ENCODE measurements at regions not wholly inside any gene's neighbourhood (a gene's known extent, or its start where the extent isn't known, plus 50 kb on each side); places are given as distances from the start of the nearest gene placed in this dataset.
A peak's percentile ranks its signal among the peaks of the same experiment; 100 is the strongest.

GRCh38 chr2:226220511-226220910 is 579.1 kb downstream of the IRS1 start:
- DNase-seq (ENCODE audit: low spot score) (no peak), FAIRE-seq (no peak)

GRCh38 chr2:226217191-226217590 is 582.4 kb downstream of the IRS1 start:
- DNase-seq (ENCODE audit: low spot score) (no peak), FAIRE-seq (no peak)

- FAIRE-seq (no peak), DNase-seq (ENCODE audit: low spot score) (no peak)
These were observed 583.0 kb downstream of the IRS1 start for GRCh38 chr2:226216575-226216974.

- FAIRE-seq (no peak), DNase-seq (ENCODE audit: low spot score) (no peak)
These were observed 583.6 kb downstream of the IRS1 start for GRCh38 chr2:226215902-226216503.

- FAIRE-seq, result peak; percentile 86
- DNase-seq (ENCODE audit: low spot score), result peak; percentile 74
These were observed 585.9 kb downstream of the IRS1 start for GRCh38 chr2:226213717-226214116.

GRCh38 chr2:226211439-226211838 is 588.2 kb downstream of the IRS1 start:
- peak; percentile 23 for DNase-seq (ENCODE audit: low spot score)
- peak; percentile 81 for FAIRE-seq

- FAIRE-seq (no peak), DNase-seq (ENCODE audit: low spot score) (no peak)
These were observed 590.9 kb downstream of the IRS1 start for GRCh38 chr2:226208726-226209125.

GRCh38 chr2:226207671-226208070 is 591.9 kb downstream of the IRS1 start:
- DNase-seq (ENCODE audit: low spot score) (peak; percentile 36), FAIRE-seq (peak; percentile 45)

- FAIRE-seq (no peak), DNase-seq (ENCODE audit: low spot score) (no peak)
These were observed 600.1 kb downstream of the IRS1 start for GRCh38 chr2:226199555-226199954.

GRCh38 chr2:226198956-226199355 is 600.7 kb downstream of the IRS1 start:
- DNase-seq (ENCODE audit: low spot score), result no peak
- FAIRE-seq, result no peak

- FAIRE-seq, result no peak
These were observed 609.0 kb downstream of the IRS1 start for GRCh38 chr2:226190479-226191252.

GRCh38 chr2:226189061-226189460 is 610.6 kb downstream of the IRS1 start:
- FAIRE-seq (no peak), DNase-seq (ENCODE audit: low spot score) (no peak)

More at GRCh38 chr2:226190479-226191252, 609.0 kb downstream of the IRS1 start:
- no peak for DNase-seq (ENCODE audit: low spot score)

GRCh38 chr2:226187616-226188015 is 612.0 kb downstream of the IRS1 start:
- DNase-seq (ENCODE audit: low spot score), result no peak
- FAIRE-seq, result no peak

- FAIRE-seq, result no peak
- DNase-seq (ENCODE audit: low spot score), result no peak
These were observed 612.5 kb downstream of the IRS1 start for GRCh38 chr2:226187156-226187555.

GRCh38 chr2:226185616-226186211 is 613.9 kb downstream of the IRS1 start:
- DNase-seq (ENCODE audit: low spot score), result no peak
- no peak for FAIRE-seq

- no peak for FAIRE-seq
- no peak for DNase-seq (ENCODE audit: low spot score)
These were observed 614.5 kb downstream of the IRS1 start for GRCh38 chr2:226184940-226185615.

- DNase-seq (ENCODE audit: low spot score), result no peak
These were observed 615.1 kb downstream of the IRS1 start for GRCh38 chr2:226184540-226184939.

GRCh38 chr2:226183550-226183949 is 616.1 kb downstream of the IRS1 start:
- no peak for FAIRE-seq
- no peak for DNase-seq (ENCODE audit: low spot score)

More at GRCh38 chr2:226184540-226184939, 615.1 kb downstream of the IRS1 start:
- FAIRE-seq, result no peak

GRCh38 chr2:226183033-226183432 is 616.6 kb downstream of the IRS1 start:
- FAIRE-seq, result no peak
- DNase-seq (ENCODE audit: low spot score), result no peak

GRCh38 chr2:226181909-226182308 is 617.7 kb downstream of the IRS1 start:
- DNase-seq (ENCODE audit: low spot score) (no peak), FAIRE-seq (no peak)

GRCh38 chr2:226180281-226180884 is 619.2 kb downstream of the IRS1 start:
- DNase-seq (ENCODE audit: low spot score) (no peak), FAIRE-seq (no peak)

GRCh38 chr2:226179010-226179409 is 620.6 kb downstream of the IRS1 start:
- peak; percentile 65 for DNase-seq (ENCODE audit: low spot score)
- no peak for FAIRE-seq
